ENCODE measurements at regions not wholly inside any gene's neighbourhood (a gene's known extent, or its start where the extent isn't known, plus 50 kb on each side); places are given as distances from the start of the nearest gene placed in this dataset.

- no peak for DNase-seq (ENCODE audit: low read depth)
These were observed 278.7 kb upstream of the KLHL1 start for GRCh38 chr13:70386919-70387318.

- DNase-seq (ENCODE audit: low read depth): no peak
These were observed 277.6 kb upstream of the KLHL1 start for GRCh38 chr13:70385852-70386251.

DNA sequence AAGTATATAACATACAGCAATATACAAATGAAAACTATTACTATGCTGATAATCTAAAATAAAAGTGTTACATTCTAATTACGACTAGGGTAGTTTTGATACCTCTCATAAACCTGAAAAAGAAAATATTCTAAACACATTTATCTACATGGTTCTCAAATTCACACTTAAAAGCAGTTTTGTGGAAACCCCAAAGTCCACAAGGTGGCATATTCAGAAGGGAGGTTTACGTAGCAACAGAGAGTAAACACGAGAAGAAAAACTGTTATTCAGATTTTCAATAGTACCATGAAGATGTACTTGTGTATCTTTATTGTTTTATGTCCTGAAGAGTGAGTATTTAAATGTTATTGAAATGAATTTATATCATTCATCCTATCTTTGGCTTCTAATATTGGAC is 275.9 kb upstream of the KLHL1 start:
- no peak for DNase-seq (ENCODE audit: low read depth)

DNA sequence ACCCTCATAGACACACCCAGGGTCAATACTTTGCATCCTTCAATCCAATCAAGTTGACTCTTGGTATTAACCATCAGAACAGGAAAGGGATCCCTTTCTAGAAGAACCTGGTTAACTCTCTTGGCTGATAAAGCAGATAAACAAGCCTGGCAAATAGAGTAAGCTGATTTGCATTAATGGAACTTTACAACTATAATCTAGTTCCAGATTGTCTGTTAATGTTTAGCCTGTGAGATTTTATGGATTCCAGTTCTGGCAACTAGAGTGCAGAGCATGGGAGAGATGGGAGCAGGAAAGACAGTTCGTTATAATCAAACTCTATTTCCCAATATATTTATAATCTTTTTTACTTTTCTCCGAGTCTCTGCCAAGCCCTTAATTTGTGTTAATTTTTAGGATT is 272.6 kb upstream of the KLHL1 start:
- no peak for DNase-seq (ENCODE audit: low read depth)

- no peak for DNase-seq (ENCODE audit: low read depth)
These were observed 267.5 kb upstream of the KLHL1 start for GRCh38 chr13:70375718-70376117.

DNA sequence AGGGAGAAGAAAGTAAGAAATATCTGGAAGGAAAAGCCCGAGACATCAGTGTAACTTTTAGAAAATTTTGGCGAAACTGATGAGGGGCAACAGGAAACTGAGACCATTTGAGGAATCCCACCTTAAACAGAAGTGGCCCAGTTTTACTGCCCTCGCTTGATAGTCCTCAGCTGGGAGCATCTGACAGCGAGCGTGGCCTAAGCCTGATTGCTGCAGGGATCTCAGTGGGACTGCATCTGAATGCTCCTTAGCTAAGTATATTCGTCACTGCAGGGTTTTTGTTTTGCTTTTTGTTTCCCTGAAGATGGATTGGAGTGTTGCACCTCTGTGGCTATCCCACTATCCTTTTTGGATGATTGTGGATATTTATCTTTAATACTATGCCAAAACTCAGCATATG is 262.7 kb upstream of the KLHL1 start:
- DNase-seq (ENCODE audit: low read depth): no peak

GRCh38 chr13:70366720-70367119 is 258.5 kb upstream of the KLHL1 start:
- DNase-seq (ENCODE audit: low read depth): no peak

GRCh38 chr13:70363991-70364390 is 255.7 kb upstream of the KLHL1 start:
- DNase-seq (ENCODE audit: low read depth): no peak

- DNase-seq (ENCODE audit: low read depth): no peak
These were observed 254.7 kb upstream of the KLHL1 start for GRCh38 chr13:70362820-70363570.

DNA sequence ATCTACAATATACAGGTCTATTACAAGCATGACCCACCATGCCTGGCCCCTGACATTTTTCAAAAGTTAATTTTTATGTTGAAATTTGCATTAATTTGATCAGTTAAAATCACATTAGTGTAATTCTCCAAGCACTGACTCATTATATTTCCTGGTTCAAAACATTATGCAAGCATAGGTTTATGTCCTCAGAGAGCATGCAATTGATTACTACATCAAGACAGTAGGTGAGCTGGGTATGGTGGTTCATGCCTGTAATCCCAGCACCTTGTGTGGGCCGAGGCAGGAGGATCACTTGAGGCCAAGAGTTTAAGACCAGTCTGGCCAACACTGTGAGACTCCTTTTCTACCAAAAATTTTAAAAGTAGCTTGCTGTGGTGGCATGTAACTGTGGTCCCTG is 248.8 kb upstream of the KLHL1 start:
- DNase-seq (ENCODE audit: low read depth): no peak

GRCh38 chr13:70353096-70353495 is 244.8 kb upstream of the KLHL1 start:
- DNase-seq (ENCODE audit: low read depth): no peak

GRCh38 chr13:70347947-70348620 is 239.8 kb upstream of the KLHL1 start:
- DNase-seq (ENCODE audit: low read depth): no peak

DNA sequence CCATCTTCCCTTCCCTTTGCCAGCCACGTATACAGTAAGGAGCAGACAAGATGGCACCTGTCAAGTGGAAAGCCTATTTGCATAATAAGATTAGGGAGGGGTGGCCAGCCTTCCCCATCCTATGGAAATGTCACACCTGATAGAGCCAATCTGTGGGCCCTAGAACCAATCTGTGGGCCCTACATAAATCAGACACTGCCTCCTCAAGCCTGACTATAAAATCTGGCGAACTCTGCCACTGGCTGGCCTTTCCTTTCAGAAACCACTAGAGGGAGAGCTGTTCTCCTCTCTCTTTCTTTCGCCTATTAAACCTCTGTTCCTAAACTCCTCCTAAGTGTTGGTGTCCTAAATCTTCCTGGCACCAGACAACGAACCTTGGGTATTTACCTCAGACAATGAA is 231.5 kb upstream of the KLHL1 start:
- DNase-seq (ENCODE audit: low read depth): no peak

- DNase-seq (ENCODE audit: low read depth): no peak
These were observed 230.4 kb upstream of the KLHL1 start for GRCh38 chr13:70338609-70339008.

- no peak for DNase-seq (ENCODE audit: low read depth)
These were observed 228.6 kb upstream of the KLHL1 start for GRCh38 chr13:70336866-70337265.

DNA sequence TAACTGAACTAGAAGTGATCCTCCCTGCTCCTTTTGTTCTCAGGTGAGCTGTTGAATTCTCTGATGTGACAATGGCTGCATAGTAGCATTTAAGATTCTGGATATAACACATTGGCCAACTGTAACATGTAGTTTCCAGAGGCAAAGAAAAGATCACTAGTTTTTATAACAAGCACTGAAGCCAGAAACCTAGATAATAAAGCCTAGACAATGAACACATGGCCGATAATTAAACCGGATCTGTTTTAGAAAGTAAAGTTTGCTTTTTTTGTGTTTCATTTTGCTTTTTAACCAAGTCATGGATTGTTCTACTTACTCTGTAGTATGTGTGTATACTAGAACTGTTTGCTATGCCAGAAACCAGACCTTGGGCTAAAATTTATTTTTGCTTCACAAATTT is 225.5 kb upstream of the KLHL1 start:
- no peak for DNase-seq (ENCODE audit: low read depth)

DNA sequence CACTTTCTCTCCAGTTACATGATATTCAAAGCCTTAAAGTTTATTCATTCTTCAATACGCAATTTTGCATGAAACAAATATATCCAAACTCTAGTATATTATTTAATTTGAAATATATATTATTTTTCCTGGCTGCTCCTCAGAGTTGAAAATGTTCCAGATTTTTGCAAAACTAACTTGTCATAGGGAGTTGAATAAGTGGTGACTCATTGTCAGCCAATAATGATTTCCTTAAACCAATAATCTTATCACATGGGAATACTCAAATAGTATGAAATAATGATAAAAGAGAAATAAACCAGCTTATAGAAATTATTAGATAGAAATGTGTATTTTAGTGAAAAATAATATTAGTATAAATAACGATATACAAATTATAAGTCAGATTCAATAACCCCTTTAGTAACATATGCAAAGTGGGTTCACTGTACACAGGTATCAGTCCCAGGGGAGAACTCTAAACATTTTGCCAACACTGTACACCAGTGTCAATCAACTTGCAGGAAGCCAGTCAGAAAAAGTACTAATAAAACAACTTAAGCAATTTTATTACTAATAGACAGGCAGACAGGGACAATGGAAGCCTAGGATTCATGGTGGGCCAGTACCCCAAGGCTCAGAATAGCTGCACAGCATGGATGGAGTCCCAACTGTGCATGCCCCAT is 222.6 kb upstream of the KLHL1 start:
- no peak for DNase-seq (ENCODE audit: low read depth)

- no peak for DNase-seq (ENCODE audit: low read depth)
These were observed 216.3 kb upstream of the KLHL1 start for GRCh38 chr13:70324519-70324918.

DNA sequence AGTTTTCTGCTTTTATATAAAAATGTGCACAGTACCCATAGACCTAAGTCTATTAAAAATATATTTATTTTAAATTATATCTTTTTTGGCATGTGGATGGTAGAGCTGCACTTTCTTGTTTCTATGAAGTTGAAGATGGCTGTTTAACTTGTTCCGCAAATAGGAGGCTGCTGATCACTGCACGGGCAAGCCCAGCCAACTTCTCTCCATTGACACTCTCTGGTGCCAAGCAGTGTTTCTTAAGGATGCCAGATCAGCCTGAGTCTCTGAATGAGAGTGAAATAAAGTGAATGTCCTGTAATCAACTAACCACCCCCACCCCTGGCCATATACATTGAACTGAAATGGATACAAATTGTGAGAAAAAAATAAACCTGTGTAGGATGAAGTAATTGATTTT is 202.9 kb upstream of the KLHL1 start:
- no peak for DNase-seq (ENCODE audit: low read depth)

GRCh38 chr13:70310396-70311119 is 202.3 kb upstream of the KLHL1 start:
- no peak for DNase-seq (ENCODE audit: low read depth)

- DNase-seq (ENCODE audit: low read depth): no peak
These were observed 189.0 kb upstream of the KLHL1 start for GRCh38 chr13:70297189-70297616.

- DNase-seq (ENCODE audit: low read depth): no peak
These were observed 176.1 kb upstream of the KLHL1 start for GRCh38 chr13:70284371-70284770.

DNA sequence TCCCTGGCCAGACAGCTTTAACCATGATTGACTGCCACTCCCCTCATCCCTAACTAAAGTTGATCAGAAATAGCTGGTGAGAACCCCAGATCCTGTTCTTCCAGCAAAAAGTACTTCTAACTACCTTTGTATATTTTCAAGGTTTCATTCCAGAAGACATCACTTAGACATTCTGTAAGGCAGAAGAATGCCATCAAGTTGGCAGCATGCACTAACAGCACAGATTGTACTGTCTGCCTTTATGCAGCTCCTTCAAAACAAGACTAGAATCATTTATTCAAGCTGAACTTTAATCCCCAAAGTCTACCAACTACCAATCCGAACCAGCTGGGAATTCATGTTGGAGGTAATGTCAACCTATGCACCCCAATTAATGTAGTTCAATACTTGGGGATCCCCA is 167.6 kb upstream of the KLHL1 start:
- DNase-seq (ENCODE audit: low read depth): no peak

All from stimulated activated CD8-positive, alpha-beta memory T cell treated with anti-CD3 and anti-CD28 coated beads, Interleukin-4, amount 100 ng/mL, for 24 hours (primary cell).